ENCODE measurements at regions not wholly inside any gene's neighbourhood (a gene's known extent, or its start where the extent isn't known, plus 50 kb on each side); places are given as distances from the start of the nearest gene placed in this dataset.

DNA sequence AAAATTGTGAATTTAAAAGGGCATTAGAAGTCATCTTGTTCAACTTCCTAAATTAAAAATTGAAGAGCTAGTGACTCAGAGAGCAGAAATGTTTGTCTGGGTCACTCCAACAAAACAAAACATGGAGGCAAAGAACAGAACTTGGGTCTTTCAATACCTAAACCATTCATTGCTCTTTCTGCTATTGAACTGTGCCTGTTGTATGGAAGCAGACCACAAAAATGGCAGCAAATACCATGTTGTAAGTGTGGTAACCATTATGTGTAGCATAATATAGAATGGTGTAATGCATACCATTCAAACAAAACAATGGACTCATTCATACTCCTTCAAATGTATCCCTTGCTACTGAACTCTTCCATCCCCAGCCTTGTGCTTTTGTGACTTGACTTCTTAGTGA lies 360.2 kb upstream of the NRG3 start:
- TF ChIP-seq POLR2AphosphoS5 (IDR thresholded peaks at IDR 0.05; ENCODE audit: borderline replicate concordance, low read depth, low read length): no peak
- TF ChIP-seq EZH2 (IDR thresholded peaks at IDR 0.05): no peak
- TF ChIP-seq FOXP2 (optimal IDR thresholded peaks at IDR 0.05; ENCODE audit: control extremely low read depth, extremely low read length, insufficient read depth): no peak
